ENCODE measurements at regions not wholly inside any gene's neighbourhood (a gene's known extent, or its start where the extent isn't known, plus 50 kb on each side); places are given as distances from the start of the nearest gene placed in this dataset.

GRCh38 chr11:88428959-88429358, 91.4 kb upstream of the CTSC start:
- TF ChIP-seq SNAI2 (CRISPR knock-in tag; IDR thresholded peaks at IDR 0.05) (no peak), CSRNP3 (CRISPR knock-in tag; IDR thresholded peaks at IDR 0.05) (no peak), CREB5 (CRISPR knock-in tag; IDR thresholded peaks at IDR 0.05; ENCODE audit: low read depth) (no peak), GLIS3 (CRISPR knock-in tag; IDR thresholded peaks at IDR 0.05) (no peak)
- ATAC-seq: no peak

GRCh38 chr11:88427719-88428118, 90.2 kb upstream of the CTSC start:
- TF ChIP-seq ZNF70 (CRISPR knock-in tag; IDR thresholded peaks at IDR 0.05): no peak
- ATAC-seq: no peak

- no peak for ATAC-seq
- no peak for TF ChIP-seq OSR1 (CRISPR knock-in tag; IDR thresholded peaks at IDR 0.05)
- no peak for TF ChIP-seq CREB5 (CRISPR knock-in tag; IDR thresholded peaks at IDR 0.05; ENCODE audit: low read depth)
- TF ChIP-seq PPARA (CRISPR knock-in tag; IDR thresholded peaks at IDR 0.05; ENCODE audit: borderline replicate concordance): no peak
- no peak for TF ChIP-seq PATZ1 (CRISPR knock-in tag; IDR thresholded peaks at IDR 0.05; ENCODE audit: borderline replicate concordance)
Measured at GRCh38 chr11:88424881-88425280, 87.3 kb upstream of the CTSC start.

GRCh38 chr11:88421530-88421929, 84.0 kb upstream of the CTSC start:
- no peak for ATAC-seq
- no peak for TF ChIP-seq RARB (CRISPR knock-in tag; IDR thresholded peaks at IDR 0.05)
- no peak for TF ChIP-seq ZFP30 (CRISPR knock-in tag; IDR thresholded peaks at IDR 0.05)
- no peak for TF ChIP-seq PPARA (CRISPR knock-in tag; IDR thresholded peaks at IDR 0.05; ENCODE audit: borderline replicate concordance)
- TF ChIP-seq ESRRG (CRISPR knock-in tag; IDR thresholded peaks at IDR 0.05): no peak
- no peak for TF ChIP-seq CSRNP3 (CRISPR knock-in tag; IDR thresholded peaks at IDR 0.05)
- no peak for TF ChIP-seq TSHZ2 (CRISPR knock-in tag; IDR thresholded peaks at IDR 0.05)
- no peak for TF ChIP-seq ARNTL (CRISPR knock-in tag; IDR thresholded peaks at IDR 0.05; ENCODE audit: borderline replicate concordance, low read depth)
- no peak for TF ChIP-seq GLIS3 (CRISPR knock-in tag; IDR thresholded peaks at IDR 0.05)
- TF ChIP-seq TOX (CRISPR knock-in tag; IDR thresholded peaks at IDR 0.05; ENCODE audit: borderline replicate concordance): no peak
- TF ChIP-seq SNAI2 (CRISPR knock-in tag; IDR thresholded peaks at IDR 0.05): no peak
- no peak for TF ChIP-seq POU6F1 (CRISPR knock-in tag; IDR thresholded peaks at IDR 0.05; ENCODE audit: borderline replicate concordance, low read depth)
- TF ChIP-seq CSDC2 (CRISPR knock-in tag; IDR thresholded peaks at IDR 0.05): no peak
- no peak for TF ChIP-seq ZC3H10 (CRISPR knock-in tag; IDR thresholded peaks at IDR 0.05)
- TF ChIP-seq ZNF565 (CRISPR knock-in tag; conservative IDR thresholded peaks at IDR 0.05; ENCODE audit: low read depth): no peak
- TF ChIP-seq CREB5 (CRISPR knock-in tag; IDR thresholded peaks at IDR 0.05; ENCODE audit: low read depth): no peak
- TF ChIP-seq ZNF8 (CRISPR knock-in tag; IDR thresholded peaks at IDR 0.05): no peak

Measured in SK-N-SH treated with all-trans-retinoic acid at 6 μM for 48 hours (cell line).